Choroid plexus epithelial cell (primary cell): ENCODE measurements at regions not wholly inside any gene's neighbourhood (a gene's known extent, or its start where the extent isn't known, plus 50 kb on each side); places are given as distances from the start of the nearest gene placed in this dataset.

Source experiments
- DNase-seq: peaks from one replicate; pipeline ENCODE4 v3.0.0-alpha.2; 2010; ENCODE audit warnings: low read depth
- H3K4me3 ChIP-seq: 2 replicates; pipeline ENCODE4 v1.5.1; 2011; ENCODE audit warnings: low read depth, mild to moderate bottlenecking, control low read depth, low read length, moderate library complexity
- CTCF ChIP-seq: conservative IDR thresholded peaks from 2 replicates; pipeline ENCODE4 v1.5.1; 2011; ENCODE audit warnings: low read depth, mild to moderate bottlenecking, control low read depth, inconsistent platforms, low read length, moderate library complexity

GRCh38 chr5:5800801-5801761 is 378.6 kb downstream of the ICE1 start:
- DNase-seq: no peak
- H3K4me3 ChIP-seq: no peak overlapping the region
- TF ChIP-seq CTCF: no peak

DNA sequence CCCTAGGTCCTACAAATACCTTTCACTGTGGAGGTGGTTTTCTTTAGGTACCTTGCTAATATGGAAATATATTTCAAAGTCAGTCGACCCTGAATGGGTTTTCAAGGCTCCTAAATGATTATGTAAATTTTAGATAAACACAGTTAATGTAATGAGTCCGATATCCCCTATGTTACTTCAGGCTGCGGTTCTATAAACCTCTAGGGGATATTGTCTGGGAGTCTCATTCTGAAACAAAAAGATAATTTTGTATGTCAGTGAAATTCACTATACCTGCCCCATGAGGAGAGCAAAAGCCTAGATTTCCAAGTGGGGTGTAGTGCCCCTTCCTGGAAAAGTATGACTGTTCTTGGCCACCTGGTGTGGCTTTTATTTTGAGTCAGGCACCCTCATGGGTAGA is 377.3 kb downstream of the ICE1 start:
- no peak for DNase-seq

GRCh38 chr5:5799229-5799628 is 376.8 kb downstream of the ICE1 start:
- TF ChIP-seq CTCF: no peak
- no peak for DNase-seq
- H3K4me3 ChIP-seq: no peak overlapping the region

More for the DNA sequence above, 377.3 kb downstream of the ICE1 start:
- H3K4me3 ChIP-seq: no peak overlapping the region
- TF ChIP-seq CTCF: no peak

DNA sequence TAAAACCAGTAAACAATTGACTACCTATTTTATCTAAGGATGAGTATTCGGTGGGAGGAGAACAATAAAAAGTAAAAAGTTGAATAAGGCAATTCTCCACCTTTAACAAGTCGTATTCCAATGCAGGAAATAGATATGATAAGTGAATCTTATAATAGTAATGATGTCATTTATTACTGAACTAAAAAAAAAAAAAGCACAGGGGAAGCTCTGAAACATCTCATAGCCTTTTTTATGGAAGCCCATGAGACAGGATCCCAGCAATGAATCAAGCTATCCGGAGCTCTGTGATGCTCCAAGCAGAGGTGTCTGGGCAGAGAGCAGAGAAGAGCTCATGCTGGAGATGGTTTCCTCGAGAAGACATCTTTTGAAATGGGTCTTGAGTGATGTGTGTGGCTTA is 376.0 kb downstream of the ICE1 start:
- H3K4me3 ChIP-seq: no peak overlapping the region
- TF ChIP-seq CTCF: no peak
- no peak for DNase-seq

- no peak for TF ChIP-seq CTCF
- no peak for DNase-seq
- no peak overlapping the region for H3K4me3 ChIP-seq
Measured at GRCh38 chr5:5798041-5798440, 375.6 kb downstream of the ICE1 start.

GRCh38 chr5:5795074-5795771 is 372.7 kb downstream of the ICE1 start:
- TF ChIP-seq CTCF: no peak
- DNase-seq: no peak

GRCh38 chr5:5794118-5794560 is 371.7 kb downstream of the ICE1 start:
- no peak for DNase-seq
- no peak overlapping the region for H3K4me3 ChIP-seq
- TF ChIP-seq CTCF: no peak

More at GRCh38 chr5:5795074-5795771, 372.7 kb downstream of the ICE1 start:
- H3K4me3 ChIP-seq: no peak overlapping the region
